K562 (cell line): ENCODE measurements at regions not wholly inside any gene's neighbourhood (a gene's known extent, or its start where the extent isn't known, plus 50 kb on each side); places are given as distances from the start of the nearest gene placed in this dataset.

Experiments used
- ATF7 ChIP-seq: fragments of 450-650 bp; IDR thresholded peaks from 2 replicates; pipeline ENCODE4 v1.7.1; 2014; ENCODE audit warnings: mild to moderate bottlenecking, moderate library complexity
- BHLHE40 ChIP-seq: IDR thresholded peaks from 2 replicates; pipeline ENCODE4 v1.6.1; 2011; ENCODE audit warnings: low read length, improper control_type of control experiment
- CREB1 ChIP-seq, 2 experiments: sonication (generic) in 1 of 2; formaldehyde crosslinking in 1 of 2; IDR thresholded peaks; 2 replicates each; pipeline versions ENCODE4 v1.6.1 to v1.8.0; 2012 to 2022; ENCODE audit warnings: inconsistent platforms in 1 of 2, mild to moderate bottlenecking in 1 of 2, missing genetic modification reagents in 1 of 2, moderate library complexity in 1 of 2
- KAT7 ChIP-seq: sonication (generic); formaldehyde crosslinking; IDR thresholded peaks from 2 replicates; pipeline ENCODE4 v1.8.0; 2022; ENCODE audit warnings: missing genetic modification reagents, mild to moderate bottlenecking, borderline replicate concordance
- LEF1 ChIP-seq: fragments of 450-650 bp; IDR thresholded peaks from 2 replicates; pipeline ENCODE4 v1.6.1; 2016; ENCODE audit warnings: mild to moderate bottlenecking
- PHB2 ChIP-seq: fragments of 450-650 bp; IDR thresholded peaks from 2 replicates; pipeline ENCODE4 v1.6.1; 2017; ENCODE audit warnings: low read depth
- TAF9B ChIP-seq: fragments of 450-650 bp; IDR thresholded peaks from 2 replicates; pipeline ENCODE4 v1.6.1; 2018; ENCODE audit warnings: mild to moderate bottlenecking; ENCODE audit not compliant: partially characterized antibody
- TARDBP ChIP-seq: fragments of 450-650 bp; IDR thresholded peaks from 2 replicates; pipeline ENCODE4 v1.6.1; 2016
- TBP ChIP-seq: optimal IDR thresholded peaks from 2 replicates; pipeline ENCODE3; 2011; ENCODE audit warnings: low read depth, low read length, improper control_type of control experiment
- ZNF175 ChIP-seq: fragments of 200-800 bp; sonication (Bioruptor generic); IDR thresholded peaks from 2 replicates; pipeline ENCODE4 v1.6.1; 2016; ENCODE audit warnings: low read depth, mild to moderate bottlenecking, missing genetic modification characterization, missing compliant biosample characterization
- ZNF589 ChIP-seq: fragments of 200-800 bp; sonication (Bioruptor generic); IDR thresholded peaks from 2 replicates; pipeline ENCODE4 v1.6.1; 2016; ENCODE audit warnings: low read depth, missing genetic modification characterization, missing compliant biosample characterization
- TF ChIP-seq, protein P1 (sequence below): fragments of 450-650 bp; IDR thresholded peaks from 2 replicates; pipeline ENCODE4 v1.6.1; 2018; ENCODE audit warnings: mild to moderate bottlenecking, low read depth; ENCODE audit not compliant: partially characterized antibody
- TF ChIP-seq, protein P2 (sequence below): sonication (generic); formaldehyde crosslinking; IDR thresholded peaks from 2 replicates; pipeline ENCODE4 v1.8.0; 2022; ENCODE audit warnings: missing genetic modification reagents, mild to moderate bottlenecking, borderline replicate concordance

DNA sequence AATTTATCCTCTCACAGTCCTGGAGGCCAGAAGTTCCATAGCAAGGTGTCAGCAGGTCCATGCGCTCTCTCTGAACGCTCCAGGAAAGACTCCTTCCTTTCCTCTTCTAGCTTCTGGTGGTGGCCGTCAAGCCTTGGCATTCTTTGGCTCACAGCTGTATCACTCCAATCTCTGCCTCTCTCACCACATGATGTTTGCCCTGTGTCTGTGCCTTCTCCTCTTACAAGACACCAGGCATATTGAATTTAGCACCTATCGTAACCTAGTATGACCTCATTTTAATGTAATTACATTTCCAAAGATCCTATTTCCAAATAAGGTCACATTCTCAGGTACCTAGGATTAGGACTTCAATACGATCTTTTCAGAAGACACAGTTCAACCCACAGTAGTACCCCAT lies 428.5 kb downstream of the CD83 start (continued):
- TF ChIP-seq TAF9B: no peak
- no peak for TF ChIP-seq ATF7
- TF ChIP-seq CREB1 (IDR thresholded peaks at IDR 0.05): no peak
- no peak for TF ChIP-seq CREB1 (CRISPR knock-in tag; IDR thresholded peaks at IDR 0.05)
- no peak for TF ChIP-seq KAT7 (CRISPR knock-in tag)
- no peak for TF ChIP-seq TARDBP
- no peak for TF ChIP-seq BHLHE40
- no peak for TF ChIP-seq LEF1
- TF ChIP-seq ZNF175 (CRISPR knock-in tag): no peak
- TF ChIP-seq, protein P1, sequence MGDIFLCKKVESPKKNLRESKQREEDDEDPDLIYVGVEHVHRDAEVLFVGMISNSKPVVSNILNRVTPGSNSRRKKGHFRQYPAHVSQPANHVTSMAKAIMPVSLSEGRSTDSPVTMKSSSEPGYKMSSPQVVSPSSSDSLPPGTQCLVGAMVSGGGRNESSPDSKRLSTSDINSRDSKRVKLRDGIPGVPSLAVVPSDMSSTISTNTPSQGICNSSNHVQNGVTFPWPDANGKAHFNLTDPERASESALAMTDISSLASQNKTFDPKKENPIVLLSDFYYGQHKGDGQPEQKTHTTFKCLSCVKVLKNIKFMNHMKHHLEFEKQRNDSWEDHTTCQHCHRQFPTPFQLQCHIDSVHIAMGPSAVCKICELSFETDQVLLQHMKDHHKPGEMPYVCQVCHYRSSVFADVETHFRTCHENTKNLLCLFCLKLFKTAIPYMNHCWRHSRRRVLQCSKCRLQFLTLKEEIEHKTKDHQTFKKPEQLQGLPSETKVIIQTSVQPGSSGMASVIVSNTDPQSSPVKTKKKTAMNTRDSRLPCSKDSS: no peak
- no peak for TF ChIP-seq PHB2
- TF ChIP-seq, protein P2, sequence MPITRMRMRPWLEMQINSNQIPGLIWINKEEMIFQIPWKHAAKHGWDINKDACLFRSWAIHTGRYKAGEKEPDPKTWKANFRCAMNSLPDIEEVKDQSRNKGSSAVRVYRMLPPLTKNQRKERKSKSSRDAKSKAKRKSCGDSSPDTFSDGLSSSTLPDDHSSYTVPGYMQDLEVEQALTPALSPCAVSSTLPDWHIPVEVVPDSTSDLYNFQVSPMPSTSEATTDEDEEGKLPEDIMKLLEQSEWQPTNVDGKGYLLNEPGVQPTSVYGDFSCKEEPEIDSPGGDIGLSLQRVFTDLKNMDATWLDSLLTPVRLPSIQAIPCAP (CRISPR knock-in tag): no peak
- TF ChIP-seq TBP: no peak
- no peak for TF ChIP-seq ZNF589 (CRISPR knock-in tag)
- TF ChIP-seq, all 486 proteins: peak for 0
